ENCODE measurements at regions not wholly inside any gene's neighbourhood (a gene's known extent, or its start where the extent isn't known, plus 50 kb on each side); places are given as distances from the start of the nearest gene placed in this dataset.
"Not testable (repeated sequence)": the region's sequence is repeated elsewhere in the genome, so short reads cannot be mapped to it uniquely, and the experiment has no call there.

GRCh38 chr5:62142351-62142750 is 163.7 kb upstream of the KIF2A start:
- DNase-seq (ENCODE audit: low read depth in 2 of 2, low spot score in 1 of 2), result no peak

- no peak for DNase-seq (ENCODE audit: low read depth in 2 of 2, low spot score in 1 of 2)
Measured at GRCh38 chr5:62143268-62144229, 162.5 kb upstream of the KIF2A start.

- DNase-seq (ENCODE audit: low read depth in 2 of 2, low spot score in 1 of 2), result no peak
Measured at GRCh38 chr5:62144401-62145022, 161.5 kb upstream of the KIF2A start.

- DNase-seq (ENCODE audit: low read depth in 2 of 2, low spot score in 1 of 2), result no peak
Measured at GRCh38 chr5:62149879-62150278, 156.1 kb upstream of the KIF2A start.

- no peak for DNase-seq (ENCODE audit: low read depth in 2 of 2, low spot score in 1 of 2)
Measured at GRCh38 chr5:62152394-62153087, 153.5 kb upstream of the KIF2A start.

- no peak for DNase-seq (ENCODE audit: low read depth in 2 of 2, low spot score in 1 of 2)
Measured at GRCh38 chr5:62154758-62155157, 151.2 kb upstream of the KIF2A start.

- no peak for DNase-seq (ENCODE audit: low read depth in 2 of 2, low spot score in 1 of 2)
Measured at GRCh38 chr5:62155988-62156387, 150.0 kb upstream of the KIF2A start.

GRCh38 chr5:62167561-62168057 is 138.4 kb upstream of the KIF2A start:
- DNase-seq (ENCODE audit: low read depth in 2 of 2, low spot score in 1 of 2), result no peak

GRCh38 chr5:62168506-62169281 is 137.3 kb upstream of the KIF2A start:
- no peak for DNase-seq (ENCODE audit: low read depth in 2 of 2, low spot score in 1 of 2)

GRCh38 chr5:62178258-62178657 is 127.7 kb upstream of the KIF2A start:
- DNase-seq (ENCODE audit: low read depth in 2 of 2, low spot score in 1 of 2), result no peak

- no peak for DNase-seq (ENCODE audit: low read depth in 2 of 2, low spot score in 1 of 2)
Measured at GRCh38 chr5:62182802-62183201, 123.2 kb upstream of the KIF2A start.

GRCh38 chr5:62183727-62184126 is 122.3 kb upstream of the KIF2A start:
- no peak for DNase-seq (ENCODE audit: low read depth in 2 of 2, low spot score in 1 of 2)

GRCh38 chr5:62184444-62184843 is 121.6 kb upstream of the KIF2A start:
- DNase-seq (ENCODE audit: low read depth in 2 of 2, low spot score in 1 of 2), result no peak

GRCh38 chr5:62190173-62190572 is 115.8 kb upstream of the KIF2A start:
- no peak for DNase-seq (ENCODE audit: low read depth in 2 of 2, low spot score in 1 of 2)

GRCh38 chr5:62190931-62191330 is 115.1 kb upstream of the KIF2A start:
- DNase-seq (ENCODE audit: low read depth in 2 of 2, low spot score in 1 of 2), result no peak

GRCh38 chr5:62192958-62193357 is 113.0 kb upstream of the KIF2A start:
- DNase-seq (ENCODE audit: low read depth in 2 of 2, low spot score in 1 of 2), result no peak

GRCh38 chr5:62196532-62196931 is 109.5 kb upstream of the KIF2A start:
- not testable (repeated sequence) for DNase-seq (ENCODE audit: low read depth in 2 of 2, low spot score in 1 of 2)

- no peak for DNase-seq (ENCODE audit: low read depth in 2 of 2, low spot score in 1 of 2)
Measured at GRCh38 chr5:62197697-62198096, 108.3 kb upstream of the KIF2A start.

GRCh38 chr5:62198421-62198820 is 107.6 kb upstream of the KIF2A start:
- DNase-seq (ENCODE audit: low read depth in 2 of 2, low spot score in 1 of 2), result no peak

GRCh38 chr5:62199792-62200716 is 106.0 kb upstream of the KIF2A start:
- no peak for DNase-seq (ENCODE audit: low read depth in 2 of 2, low spot score in 1 of 2)
